HG03354 (cell line): ENCODE measurements at regions not wholly inside any gene's neighbourhood (a gene's known extent, or its start where the extent isn't known, plus 50 kb on each side); places are given as distances from the start of the nearest gene placed in this dataset.
"Not testable (repeated sequence)": the region's sequence is repeated elsewhere in the genome, so short reads cannot be mapped to it uniquely, and the experiment has no call there.

ENCODE experiments used
- ATAC-seq: cut with Tn5 transposase; IDR thresholded peaks from one replicate; pipeline ENCODE4 v1.9.1; 2021; ENCODE audit warnings: mild to moderate bottlenecking; ENCODE audit not compliant: unreplicated experiment, poor library complexity, severe bottlenecking

GRCh38 chr11:13128354-13128753 lies 119.2 kb downstream of the RASSF10 start:
- ATAC-seq: no peak

- no peak for ATAC-seq
These were observed 125.0 kb downstream of the RASSF10 start for GRCh38 chr11:13134066-13134465.

- ATAC-seq: no peak
These were observed 125.8 kb downstream of the RASSF10 start for GRCh38 chr11:13134886-13135285.

- no peak for ATAC-seq
These were observed 126.5 kb downstream of the RASSF10 start for GRCh38 chr11:13135385-13136271.

GRCh38 chr11:13136272-13136596 lies 127.1 kb downstream of the RASSF10 start:
- ATAC-seq: no peak

GRCh38 chr11:13137844-13138301 lies 128.8 kb downstream of the RASSF10 start:
- ATAC-seq: no peak

GRCh38 chr11:13139085-13139484 lies 130.0 kb downstream of the RASSF10 start:
- not testable (repeated sequence) for ATAC-seq

- peak; percentile 91 for ATAC-seq
These were observed 131.1 kb downstream of the RASSF10 start for GRCh38 chr11:13140028-13140870.

GRCh38 chr11:13140873-13141655 lies 131.9 kb downstream of the RASSF10 start:
- no peak for ATAC-seq

- no peak for ATAC-seq
These were observed 132.9 kb downstream of the RASSF10 start for GRCh38 chr11:13141731-13142709.

- no peak for ATAC-seq
These were observed 133.9 kb upstream of the BMAL1 start for GRCh38 chr11:13143486-13144297.

- ATAC-seq: no peak
These were observed 132.1 kb upstream of the BMAL1 start for GRCh38 chr11:13145461-13145860.

- no peak for ATAC-seq
These were observed 127.6 kb upstream of the BMAL1 start for GRCh38 chr11:13149991-13150390.

GRCh38 chr11:13150487-13150886 lies 127.1 kb upstream of the BMAL1 start:
- ATAC-seq: no peak

- ATAC-seq: no peak
These were observed 125.3 kb upstream of the BMAL1 start for GRCh38 chr11:13152264-13152663.

- no peak for ATAC-seq
These were observed 124.7 kb upstream of the BMAL1 start for GRCh38 chr11:13152736-13153541.

GRCh38 chr11:13154374-13154773 lies 123.2 kb upstream of the BMAL1 start:
- not testable (repeated sequence) for ATAC-seq
